ENCODE measurements at regions not wholly inside any gene's neighbourhood (a gene's known extent, or its start where the extent isn't known, plus 50 kb on each side); places are given as distances from the start of the nearest gene placed in this dataset.

DNA sequence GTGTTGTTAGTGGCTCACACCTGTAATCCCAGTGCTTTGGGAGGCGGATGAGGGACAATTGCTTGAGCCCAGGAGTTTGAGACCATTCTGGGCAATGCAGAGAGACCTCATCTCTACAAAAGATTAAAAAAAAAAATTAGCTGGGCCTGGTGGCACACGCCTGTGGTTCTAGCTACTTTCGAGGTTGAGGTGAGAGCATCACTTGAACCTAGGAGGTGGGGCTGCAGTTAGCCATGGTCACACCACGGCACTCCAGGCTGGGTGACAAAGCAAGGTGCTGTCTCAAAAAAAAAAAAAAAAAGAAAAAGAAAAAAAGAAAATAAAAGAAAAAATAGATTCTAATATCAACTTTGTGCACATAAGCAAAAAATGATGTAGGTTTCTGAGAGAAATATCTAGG is 1492.5 kb upstream of the TMEFF2 start:
- Histone ChIP-seq H2AFZ (ENCODE audit: low read depth) (no peak overlapping the region), H3K27me3 (ENCODE audit: insufficient read depth) (no peaks in the 10 kb centered on the region), H3K4me1 (ENCODE audit: control insufficient read depth in 1 of 2, insufficient read depth in 2 of 2, low read depth in 1 of 2, low read length in 1 of 2) (no peaks in the 10 kb centered on the region), H3K4me3 (ENCODE audit: low read depth in 2 of 2, low read length in 1 of 2) (no peak overlapping the region), H4K20me1 (ENCODE audit: insufficient read depth) (no peaks in the 10 kb centered on the region), H3F3A (replicated peaks; ENCODE audit: insufficient read depth) (no peaks in the 10 kb centered on the region), H3K9me2 (no peaks in the 10 kb centered on the region), H3K79me2 (ENCODE audit: insufficient read depth) (no peaks in the 10 kb centered on the region), H3K9me3 (no peaks in the 10 kb centered on the region), H3K9ac (no peak overlapping the region), H3K27ac (ENCODE audit: low read depth in 2 of 2, low read length in 1 of 2) (no peak overlapping the region), H3K36me3 (replicated peaks in 1 of 2; ENCODE audit: control insufficient read depth in 1 of 2, insufficient read depth in 2 of 2, low read length in 1 of 2) (peaks cover 0 to 3% of the 10 kb centered on the region in 2 experiments), H3K4me2 (no peak overlapping the region)
- no peak for DNase-seq
- CTCF ChIA-PET, result no interaction called here
- 59% methylated on average over 4 of the region's 4 CpGs for WGBS (ENCODE audit: low lambda C conversion rate)
- POLR2A ChIA-PET, result no interaction called here
- TF ChIP-seq JUND (IDR thresholded peaks at IDR 0.05) (no peak), MXI1 (IDR thresholded peaks at IDR 0.05; ENCODE audit: low read depth, low read length) (no peak), GABPA (IDR thresholded peaks at IDR 0.05; ENCODE audit: low read depth) (no peak), NFIC (IDR thresholded peaks at IDR 0.05; ENCODE audit: borderline replicate concordance) (no peak), MEF2A (IDR thresholded peaks at IDR 0.05; ENCODE audit: borderline replicate concordance, low read depth) (no peak), YY1 (IDR thresholded peaks at IDR 0.05; ENCODE audit: low read depth) (no peak), GATA2 (CRISPR knock-in tag; IDR thresholded peaks at IDR 0.05) (no peak), EZH2phosphoT487 (IDR thresholded peaks at IDR 0.05; ENCODE audit: borderline replicate concordance, low read depth) (no peak), RCOR1 (IDR thresholded peaks at IDR 0.05; ENCODE audit: low read length) (no peak)
- TF ChIP-seq, protein P1, sequence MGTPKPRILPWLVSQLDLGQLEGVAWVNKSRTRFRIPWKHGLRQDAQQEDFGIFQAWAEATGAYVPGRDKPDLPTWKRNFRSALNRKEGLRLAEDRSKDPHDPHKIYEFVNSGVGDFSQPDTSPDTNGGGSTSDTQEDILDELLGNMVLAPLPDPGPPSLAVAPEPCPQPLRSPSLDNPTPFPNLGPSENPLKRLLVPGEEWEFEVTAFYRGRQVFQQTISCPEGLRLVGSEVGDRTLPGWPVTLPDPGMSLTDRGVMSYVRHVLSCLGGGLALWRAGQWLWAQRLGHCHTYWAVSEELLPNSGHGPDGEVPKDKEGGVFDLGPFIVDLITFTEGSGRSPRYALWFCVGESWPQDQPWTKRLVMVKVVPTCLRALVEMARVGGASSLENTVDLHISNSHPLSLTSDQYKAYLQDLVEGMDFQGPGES (IDR thresholded peaks at IDR 0.05; ENCODE audit: low read depth, low read length), result no peak
- TF ChIP-seq, protein P2, sequence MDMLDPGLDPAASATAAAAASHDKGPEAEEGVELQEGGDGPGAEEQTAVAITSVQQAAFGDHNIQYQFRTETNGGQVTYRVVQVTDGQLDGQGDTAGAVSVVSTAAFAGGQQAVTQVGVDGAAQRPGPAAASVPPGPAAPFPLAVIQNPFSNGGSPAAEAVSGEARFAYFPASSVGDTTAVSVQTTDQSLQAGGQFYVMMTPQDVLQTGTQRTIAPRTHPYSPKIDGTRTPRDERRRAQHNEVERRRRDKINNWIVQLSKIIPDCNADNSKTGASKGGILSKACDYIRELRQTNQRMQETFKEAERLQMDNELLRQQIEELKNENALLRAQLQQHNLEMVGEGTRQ (IDR thresholded peaks at IDR 0.05; ENCODE audit: borderline replicate concordance, low read depth, low read length), result no peak
- TF ChIP-seq, protein P3, sequence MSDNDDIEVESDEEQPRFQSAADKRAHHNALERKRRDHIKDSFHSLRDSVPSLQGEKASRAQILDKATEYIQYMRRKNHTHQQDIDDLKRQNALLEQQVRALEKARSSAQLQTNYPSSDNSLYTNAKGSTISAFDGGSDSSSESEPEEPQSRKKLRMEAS (IDR thresholded peaks at IDR 0.05; ENCODE audit: low read depth), result no peak
- TF ChIP-seq, protein P4, sequence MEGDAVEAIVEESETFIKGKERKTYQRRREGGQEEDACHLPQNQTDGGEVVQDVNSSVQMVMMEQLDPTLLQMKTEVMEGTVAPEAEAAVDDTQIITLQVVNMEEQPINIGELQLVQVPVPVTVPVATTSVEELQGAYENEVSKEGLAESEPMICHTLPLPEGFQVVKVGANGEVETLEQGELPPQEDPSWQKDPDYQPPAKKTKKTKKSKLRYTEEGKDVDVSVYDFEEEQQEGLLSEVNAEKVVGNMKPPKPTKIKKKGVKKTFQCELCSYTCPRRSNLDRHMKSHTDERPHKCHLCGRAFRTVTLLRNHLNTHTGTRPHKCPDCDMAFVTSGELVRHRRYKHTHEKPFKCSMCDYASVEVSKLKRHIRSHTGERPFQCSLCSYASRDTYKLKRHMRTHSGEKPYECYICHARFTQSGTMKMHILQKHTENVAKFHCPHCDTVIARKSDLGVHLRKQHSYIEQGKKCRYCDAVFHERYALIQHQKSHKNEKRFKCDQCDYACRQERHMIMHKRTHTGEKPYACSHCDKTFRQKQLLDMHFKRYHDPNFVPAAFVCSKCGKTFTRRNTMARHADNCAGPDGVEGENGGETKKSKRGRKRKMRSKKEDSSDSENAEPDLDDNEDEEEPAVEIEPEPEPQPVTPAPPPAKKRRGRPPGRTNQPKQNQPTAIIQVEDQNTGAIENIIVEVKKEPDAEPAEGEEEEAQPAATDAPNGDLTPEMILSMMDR (IDR thresholded peaks at IDR 0.05), result no peak

DNA sequence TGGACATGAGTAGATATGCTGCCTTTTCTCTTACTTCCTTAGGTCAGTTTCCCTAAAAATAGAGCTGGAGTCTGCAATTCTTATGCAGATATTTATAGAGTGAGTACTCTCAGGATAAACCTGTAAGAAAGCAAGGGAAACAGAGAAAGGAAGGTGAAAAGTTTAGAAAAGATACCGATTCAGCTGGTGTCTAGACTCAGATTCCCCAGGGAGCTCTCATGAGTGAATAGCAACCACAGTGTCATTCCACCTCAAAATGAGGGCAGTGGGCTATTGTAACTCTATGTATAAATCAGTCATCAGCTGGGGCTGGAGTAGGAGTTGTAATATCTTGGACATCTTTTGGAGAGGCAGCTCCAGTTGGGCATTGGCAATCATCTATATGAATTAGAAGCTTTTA is 1485.1 kb upstream of the TMEFF2 start:
- CTCF ChIA-PET, result no interaction called here
- Histone ChIP-seq H3K9me3 (no peaks in the 10 kb centered on the region), H3K4me1 (ENCODE audit: control insufficient read depth in 1 of 2, insufficient read depth in 2 of 2, low read depth in 1 of 2, low read length in 1 of 2) (no peaks in the 10 kb centered on the region), H4K20me1 (ENCODE audit: insufficient read depth) (no peaks in the 10 kb centered on the region), H3K79me2 (ENCODE audit: insufficient read depth) (no peaks in the 10 kb centered on the region), H3K36me3 (replicated peaks in 1 of 2; ENCODE audit: control insufficient read depth in 1 of 2, insufficient read depth in 2 of 2, low read length in 1 of 2) (peaks cover 0 to 3% of the 10 kb centered on the region in 2 experiments), H3K9me2 (no peaks in the 10 kb centered on the region), H3K27me3 (ENCODE audit: insufficient read depth) (no peaks in the 10 kb centered on the region), H3K4me3 (ENCODE audit: low read depth in 2 of 2, low read length in 1 of 2) (no peak overlapping the region), H3K4me2 (no peak overlapping the region), H3F3A (replicated peaks; ENCODE audit: insufficient read depth) (no peaks in the 10 kb centered on the region), H3K9ac (no peak overlapping the region), H2AFZ (ENCODE audit: low read depth) (no peak overlapping the region), H3K27ac (ENCODE audit: low read depth in 2 of 2, low read length in 1 of 2) (no peak overlapping the region)
- WGBS (ENCODE audit: low lambda C conversion rate), result 30% methylated on average over 1 of the region's 1 CpG
- DNase-seq, result no peak
- POLR2A ChIA-PET, result no interaction called here
- TF ChIP-seq YY1 (IDR thresholded peaks at IDR 0.05; ENCODE audit: low read depth) (no peak), FOXM1 (IDR thresholded peaks at IDR 0.05; ENCODE audit: low read depth) (no peak), FOXJ3 (CRISPR knock-in tag; IDR thresholded peaks at IDR 0.05) (no peak), MEF2A (IDR thresholded peaks at IDR 0.05; ENCODE audit: borderline replicate concordance, low read depth) (no peak), FOSL2 (IDR thresholded peaks at IDR 0.05; ENCODE audit: borderline replicate concordance, low read depth) (no peak)
- TF ChIP-seq, protein P2 (IDR thresholded peaks at IDR 0.05; ENCODE audit: borderline replicate concordance, low read depth, low read length), result no peak
- TF ChIP-seq, protein P5, sequence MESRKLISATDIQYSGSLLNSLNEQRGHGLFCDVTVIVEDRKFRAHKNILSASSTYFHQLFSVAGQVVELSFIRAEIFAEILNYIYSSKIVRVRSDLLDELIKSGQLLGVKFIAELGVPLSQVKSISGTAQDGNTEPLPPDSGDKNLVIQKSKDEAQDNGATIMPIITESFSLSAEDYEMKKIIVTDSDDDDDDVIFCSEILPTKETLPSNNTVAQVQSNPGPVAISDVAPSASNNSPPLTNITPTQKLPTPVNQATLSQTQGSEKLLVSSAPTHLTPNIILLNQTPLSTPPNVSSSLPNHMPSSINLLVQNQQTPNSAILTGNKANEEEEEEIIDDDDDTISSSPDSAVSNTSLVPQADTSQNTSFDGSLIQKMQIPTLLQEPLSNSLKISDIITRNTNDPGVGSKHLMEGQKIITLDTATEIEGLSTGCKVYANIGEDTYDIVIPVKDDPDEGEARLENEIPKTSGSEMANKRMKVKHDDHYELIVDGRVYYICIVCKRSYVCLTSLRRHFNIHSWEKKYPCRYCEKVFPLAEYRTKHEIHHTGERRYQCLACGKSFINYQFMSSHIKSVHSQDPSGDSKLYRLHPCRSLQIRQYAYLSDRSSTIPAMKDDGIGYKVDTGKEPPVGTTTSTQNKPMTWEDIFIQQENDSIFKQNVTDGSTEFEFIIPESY (IDR thresholded peaks at IDR 0.05; ENCODE audit: borderline replicate concordance, low read depth), result no peak
